ENCODE measurements at regions not wholly inside any gene's neighbourhood (a gene's known extent, or its start where the extent isn't known, plus 50 kb on each side); places are given as distances from the start of the nearest gene placed in this dataset.

DNA sequence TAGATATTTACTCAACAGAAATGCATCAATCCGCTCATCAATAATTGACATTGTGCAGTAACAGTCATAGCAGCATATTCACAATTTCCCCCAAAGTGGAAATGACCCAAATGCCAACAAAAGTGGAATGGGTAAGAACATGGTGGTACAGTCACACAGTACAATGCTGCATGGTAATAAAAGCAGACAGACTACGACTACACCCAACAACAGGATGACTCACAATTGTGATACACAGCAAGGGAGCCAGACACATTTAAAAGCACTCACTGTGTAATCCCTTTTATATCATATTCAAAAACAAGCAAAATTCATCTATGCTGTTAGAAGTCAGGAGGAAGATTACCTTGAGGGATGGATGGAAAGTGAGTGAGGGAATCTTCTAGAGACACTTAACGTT lies 76.5 kb upstream of the NUDT7 start:
- Histone ChIP-seq H3K27me3 (no peaks in the 10 kb centered on the region), H3K4me3 (no peak overlapping the region), H3K9me3 (no peaks in the 10 kb centered on the region), H3K27ac (no peak overlapping the region), H3K4me1 (no peaks in the 10 kb centered on the region), H3K36me3 (no peaks in the 10 kb centered on the region)
- TF ChIP-seq CTCF (IDR thresholded peaks at IDR 0.05) (no peak), POLR2A (IDR thresholded peaks at IDR 0.05) (no peak)
- intact Hi-C loops (cut with DNase I; ENCODE audit: low total_unique reads): no loop called here
- DNase-seq: no peak

DNA sequence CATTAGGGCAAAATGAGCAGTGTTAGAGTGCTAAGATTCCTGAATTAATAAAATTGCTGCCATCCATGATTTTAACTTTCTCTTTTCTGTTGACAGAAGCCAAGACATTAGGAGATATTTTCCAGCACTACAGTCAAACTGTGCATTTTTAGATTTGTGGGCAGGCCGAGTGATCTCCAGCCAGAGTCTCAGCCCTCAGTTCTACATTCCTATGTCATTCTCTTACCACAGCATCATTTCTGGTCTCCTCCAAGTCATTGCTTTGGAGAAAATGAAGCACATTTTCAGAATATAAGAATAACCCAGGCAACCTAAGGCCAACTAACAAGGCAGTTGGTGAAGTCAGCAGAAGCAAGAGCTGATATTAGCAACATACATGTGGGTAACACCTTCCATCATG lies 74.6 kb upstream of the NUDT7 start:
- Histone ChIP-seq H3K27me3 (no peaks in the 10 kb centered on the region), H3K9me3 (no peaks in the 10 kb centered on the region), H3K4me3 (no peak overlapping the region), H3K36me3 (no peaks in the 10 kb centered on the region), H3K4me1 (no peaks in the 10 kb centered on the region), H3K27ac (no peak overlapping the region)
- no peak for DNase-seq
- no peak for TF ChIP-seq CTCF (IDR thresholded peaks at IDR 0.05)
- TF ChIP-seq POLR2A (IDR thresholded peaks at IDR 0.05): no peak
- intact Hi-C loops (cut with DNase I; ENCODE audit: low total_unique reads): no loop called here

- H3K27ac ChIP-seq: no peak overlapping the region
- H3K9me3 ChIP-seq: no peaks in the 10 kb centered on the region
- intact Hi-C loops (cut with DNase I; ENCODE audit: low total_unique reads): no loop called here
- no peaks in the 10 kb centered on the region for H3K4me1 ChIP-seq
- no peak for DNase-seq
- H3K27me3 ChIP-seq: no peaks in the 10 kb centered on the region
- no peak overlapping the region for H3K4me3 ChIP-seq
- no peak for TF ChIP-seq CTCF (IDR thresholded peaks at IDR 0.05)
- TF ChIP-seq POLR2A (IDR thresholded peaks at IDR 0.05): no peak
- H3K36me3 ChIP-seq: no peaks in the 10 kb centered on the region
These were observed 71.6 kb upstream of the NUDT7 start for GRCh38 chr16:77650761-77651160.

- Histone ChIP-seq H3K9me3 (no peaks in the 10 kb centered on the region), H3K27ac (no peak overlapping the region), H3K27me3 (no peaks in the 10 kb centered on the region), H3K4me1 (no peaks in the 10 kb centered on the region), H3K36me3 (no peaks in the 10 kb centered on the region), H3K4me3 (no peak overlapping the region)
- intact Hi-C loops (cut with DNase I; ENCODE audit: low total_unique reads): no loop called here
- no peak for DNase-seq
- TF ChIP-seq CTCF (IDR thresholded peaks at IDR 0.05): no peak
- no peak for TF ChIP-seq POLR2A (IDR thresholded peaks at IDR 0.05)
These were observed 69.9 kb upstream of the NUDT7 start for GRCh38 chr16:77652399-77652798.

DNA sequence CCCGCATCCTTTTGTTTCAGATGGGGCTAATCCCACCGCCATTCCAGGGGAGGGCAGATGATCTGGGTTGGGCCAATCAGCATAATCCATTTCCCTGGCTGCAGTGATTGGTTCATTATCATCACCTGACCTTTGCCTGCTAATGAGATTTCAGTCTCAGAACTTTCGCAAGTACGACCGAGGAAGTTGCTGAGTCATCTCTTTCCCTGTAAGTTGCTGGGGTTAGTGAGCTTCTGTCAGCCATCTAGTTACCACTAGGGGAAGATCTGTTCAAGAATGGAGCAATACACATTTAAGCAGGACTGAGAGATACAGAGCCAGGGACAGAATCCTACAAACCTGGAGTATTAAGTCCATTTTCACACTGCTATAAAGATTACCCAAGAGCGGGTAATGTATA lies 65.3 kb upstream of the NUDT7 start:
- DNase-seq: no peak
- Histone ChIP-seq H3K36me3 (no peaks in the 10 kb centered on the region), H3K27me3 (no peaks in the 10 kb centered on the region), H3K4me1 (no peaks in the 10 kb centered on the region), H3K9me3 (no peaks in the 10 kb centered on the region), H3K4me3 (no peak overlapping the region), H3K27ac (no peak overlapping the region)
- intact Hi-C loops (cut with DNase I; ENCODE audit: low total_unique reads): no loop called here
- TF ChIP-seq POLR2A (IDR thresholded peaks at IDR 0.05): no peak
- no peak for TF ChIP-seq CTCF (IDR thresholded peaks at IDR 0.05)
